ENCODE measurements at regions not wholly inside any gene's neighbourhood (a gene's known extent, or its start where the extent isn't known, plus 50 kb on each side); places are given as distances from the start of the nearest gene placed in this dataset.

- Mint-ChIP-seq H3K27me3 (no peaks in the 10 kb centered on the region), H3K4me3 (peak overlapping the region; percentile 85), H3K27ac (peak overlapping the region; percentile 95), H3K4me1 (peaks cover 22 to 42% of the 10 kb centered on the region in 2 donors), H3K36me3 (no peaks in the 10 kb centered on the region), H3K9me3 (no peaks in the 10 kb centered on the region)
- peak; percentile 71 to 79 for ATAC-seq (replicated peaks)
- DNase-seq, result no peak
These were observed 222.8 kb downstream of the LY86 start for GRCh38 chr6:6811128-6812009.

- H3K9me3 Mint-ChIP-seq, result no peaks in the 10 kb centered on the region
- no peak overlapping the region for H3K4me3 Mint-ChIP-seq
- ATAC-seq (replicated peaks), result no peak
- no peaks in the 10 kb centered on the region for H3K27me3 Mint-ChIP-seq
- H3K4me1 Mint-ChIP-seq, result peaks cover 20 to 45% of the 10 kb centered on the region in 2 donors
- no peak overlapping the region for H3K27ac Mint-ChIP-seq
- no peak for DNase-seq
- no peaks in the 10 kb centered on the region for H3K36me3 Mint-ChIP-seq
These were observed 223.9 kb downstream of the LY86 start for GRCh38 chr6:6812427-6812826.

GRCh38 chr6:6815732-6816131, 227.2 kb downstream of the LY86 start:
- Mint-ChIP-seq H3K36me3 (no peaks in the 10 kb centered on the region), H3K4me3 (no peak overlapping the region), H3K4me1 (peaks cover 22 to 50% of the 10 kb centered on the region in 2 donors), H3K27me3 (peaks cover 4 to 7% of the 10 kb centered on the region in 2 donors), H3K27ac (no peak overlapping the region), H3K9me3 (no peaks in the 10 kb centered on the region)
- ATAC-seq (replicated peaks) (no peak), DNase-seq (no peak)

- peak; percentile 80 to 81 for ATAC-seq (replicated peaks)
- H3K27ac Mint-ChIP-seq, result no peak overlapping the region
- no peaks in the 10 kb centered on the region for H3K9me3 Mint-ChIP-seq
- no peak for DNase-seq
- no peak overlapping the region for H3K4me3 Mint-ChIP-seq
- H3K4me1 Mint-ChIP-seq, result peaks cover 17 to 40% of the 10 kb centered on the region in 2 donors
- no peaks in the 10 kb centered on the region for H3K36me3 Mint-ChIP-seq
- H3K27me3 Mint-ChIP-seq, result peaks cover 7 to 9% of the 10 kb centered on the region in 2 donors
These were observed 228.2 kb downstream of the LY86 start for GRCh38 chr6:6816716-6817115.

- Mint-ChIP-seq H3K9me3 (no peaks in the 10 kb centered on the region), H3K4me1 (peaks cover 19 to 38% of the 10 kb centered on the region in 2 donors), H3K27ac (peak overlapping the region; percentile 77), H3K27me3 (peaks cover 7 to 9% of the 10 kb centered on the region in 2 donors), H3K36me3 (no peaks in the 10 kb centered on the region), H3K4me3 (peak overlapping the region in 1 of 2 donors; percentile 30)
- ATAC-seq (replicated peaks) (peak; percentile 61 to 70), DNase-seq (no peak)
These were observed 229.6 kb downstream of the LY86 start for GRCh38 chr6:6818078-6818639.

GRCh38 chr6:6820641-6821238, 232.2 kb downstream of the LY86 start:
- no peak overlapping the region for H3K4me3 Mint-ChIP-seq
- H3K27me3 Mint-ChIP-seq, result peaks cover 18 to 25% of the 10 kb centered on the region in 2 donors
- no peak overlapping the region for H3K27ac Mint-ChIP-seq
- peaks cover 25 to 41% of the 10 kb centered on the region in 2 donors for H3K4me1 Mint-ChIP-seq
- no peaks in the 10 kb centered on the region for H3K9me3 Mint-ChIP-seq
- DNase-seq (no peak), ATAC-seq (replicated peaks) (no peak)
- peaks cover 0 to 3% of the 10 kb centered on the region in 2 donors for H3K36me3 Mint-ChIP-seq

GRCh38 chr6:6821639-6822261, 233.2 kb downstream of the LY86 start:
- H3K27me3 Mint-ChIP-seq, result peaks cover 18 to 25% of the 10 kb centered on the region in 2 donors
- H3K27ac Mint-ChIP-seq, result no peak overlapping the region
- peaks cover 16 to 40% of the 10 kb centered on the region in 2 donors for H3K4me1 Mint-ChIP-seq
- H3K4me3 Mint-ChIP-seq, result no peak overlapping the region
- H3K36me3 Mint-ChIP-seq, result peaks cover 0 to 3% of the 10 kb centered on the region in 2 donors
- DNase-seq (no peak), ATAC-seq (replicated peaks) (no peak)
- no peaks in the 10 kb centered on the region for H3K9me3 Mint-ChIP-seq

- ATAC-seq (replicated peaks), result no peak
- Mint-ChIP-seq H3K36me3 (peaks cover 0 to 3% of the 10 kb centered on the region in 2 donors), H3K9me3 (no peaks in the 10 kb centered on the region), H3K27ac (no peak overlapping the region), H3K4me1 (peaks cover 4 to 44% of the 10 kb centered on the region in 2 donors), H3K27me3 (peaks cover 21 to 30% of the 10 kb centered on the region in 2 donors), H3K4me3 (no peak overlapping the region)
- DNase-seq, result no peak
These were observed 234.5 kb downstream of the LY86 start for GRCh38 chr6:6823030-6823429.

- Mint-ChIP-seq H3K27me3 (peaks cover 24 to 30% of the 10 kb centered on the region in 2 donors), H3K9me3 (no peaks in the 10 kb centered on the region), H3K4me1 (peaks cover 0 to 39% of the 10 kb centered on the region in 2 donors), H3K27ac (peak overlapping the region; percentile 72), H3K36me3 (peaks cover 0 to 3% of the 10 kb centered on the region in 2 donors), H3K4me3 (no peak overlapping the region)
- DNase-seq (no peak), ATAC-seq (replicated peaks) (peak; percentile 47 to 48)
These were observed 235.2 kb downstream of the LY86 start for GRCh38 chr6:6823568-6824224.

GRCh38 chr6:6824381-6824780, 235.9 kb downstream of the LY86 start:
- Mint-ChIP-seq H3K4me1 (peaks cover 0 to 39% of the 10 kb centered on the region in 2 donors), H3K36me3 (peaks cover 0 to 3% of the 10 kb centered on the region in 2 donors), H3K27ac (no peak overlapping the region), H3K4me3 (no peak overlapping the region), H3K27me3 (peaks cover 22 to 30% of the 10 kb centered on the region in 2 donors), H3K9me3 (no peaks in the 10 kb centered on the region)
- DNase-seq (no peak), ATAC-seq (replicated peaks) (no peak)

- Mint-ChIP-seq H3K36me3 (peaks cover 0 to 3% of the 10 kb centered on the region in 2 donors), H3K4me3 (no peak overlapping the region), H3K9me3 (no peaks in the 10 kb centered on the region), H3K4me1 (peaks cover 0 to 39% of the 10 kb centered on the region in 2 donors), H3K27me3 (peaks cover 20 to 30% of the 10 kb centered on the region in 2 donors), H3K27ac (peak overlapping the region; percentile 31)
- DNase-seq (no peak), ATAC-seq (replicated peaks) (no peak)
These were observed 236.8 kb downstream of the LY86 start for GRCh38 chr6:6825193-6825784.

- peak overlapping the region; percentile 88 for H3K27ac Mint-ChIP-seq
- peaks cover under 1 to 39% of the 10 kb centered on the region in 2 donors for H3K4me1 Mint-ChIP-seq
- peaks cover 15 to 25% of the 10 kb centered on the region in 2 donors for H3K27me3 Mint-ChIP-seq
- H3K4me3 Mint-ChIP-seq, result no peak overlapping the region
- H3K36me3 Mint-ChIP-seq, result peaks cover 0 to 3% of the 10 kb centered on the region in 2 donors
- H3K9me3 Mint-ChIP-seq, result no peaks in the 10 kb centered on the region
- ATAC-seq (replicated peaks) (peak; percentile 96 to 97), DNase-seq (peak; percentile 68)
These were observed 237.8 kb downstream of the LY86 start for GRCh38 chr6:6826095-6826901.

- H3K4me3 Mint-ChIP-seq, result no peak overlapping the region
- H3K36me3 Mint-ChIP-seq, result peaks cover 0 to 3% of the 10 kb centered on the region in 2 donors
- H3K9me3 Mint-ChIP-seq, result no peaks in the 10 kb centered on the region
- DNase-seq (no peak), ATAC-seq (replicated peaks) (no peak)
- peak overlapping the region; percentile 88 for H3K27ac Mint-ChIP-seq
- H3K4me1 Mint-ChIP-seq, result peaks cover 5 to 39% of the 10 kb centered on the region in 2 donors
- H3K27me3 Mint-ChIP-seq, result peaks cover 21 to 31% of the 10 kb centered on the region in 2 donors
These were observed 238.4 kb downstream of the LY86 start for GRCh38 chr6:6826961-6827360.

Measured in stimulated activated naive B cell treated with anti-CD40 and anti-IgM and Interleukin-4, amounts not matched to agents 10 μg/mL and 1 μg/mL and 100 μg/mL, for 72 hours (primary cell).